ENCODE measurements at regions not wholly inside any gene's neighbourhood (a gene's known extent, or its start where the extent isn't known, plus 50 kb on each side); places are given as distances from the start of the nearest gene placed in this dataset.

- no peak for DNase-seq
Measured at GRCh38 chr15:26374806-26375205, 398.1 kb downstream of the GABRB3 start.

- no peak for DNase-seq
Measured at GRCh38 chr15:26372706-26373105, 400.2 kb downstream of the GABRB3 start.

- no peak for DNase-seq
Measured at GRCh38 chr15:26365077-26365476, 407.8 kb downstream of the GABRB3 start.

GRCh38 chr15:26359855-26360254, 413.0 kb downstream of the GABRB3 start:
- DNase-seq, result no peak

- no peak for DNase-seq
Measured at GRCh38 chr15:26358708-26359107, 414.2 kb downstream of the GABRB3 start.

- no peak for DNase-seq
Measured at GRCh38 chr15:26357653-26358052, 415.2 kb downstream of the GABRB3 start.

- DNase-seq, result no peak
Measured at GRCh38 chr15:26355472-26356074, 417.3 kb downstream of the GABRB3 start.

- no peak for DNase-seq
Measured at GRCh38 chr15:26352909-26353308, 420.0 kb downstream of the GABRB3 start.

- no peak for DNase-seq
Measured at GRCh38 chr15:26352406-26352805, 420.5 kb downstream of the GABRB3 start.

GRCh38 chr15:26325495-26325894, 447.4 kb downstream of the GABRB3 start:
- DNase-seq, result no peak

- no peak for DNase-seq
Measured at GRCh38 chr15:26323566-26323965, 449.3 kb downstream of the GABRB3 start.

GRCh38 chr15:26318689-26319088, 454.2 kb downstream of the GABRB3 start:
- DNase-seq, result no peak

- no peak for DNase-seq
Measured at GRCh38 chr15:26314577-26314976, 451.4 kb upstream of the ATP10A start.

GRCh38 chr15:26311710-26312236, 448.6 kb upstream of the ATP10A start:
- no peak for DNase-seq

- no peak for DNase-seq
Measured at GRCh38 chr15:26298659-26299170, 435.6 kb upstream of the ATP10A start.

- DNase-seq, result no peak
Measured at GRCh38 chr15:26298010-26298658, 435.0 kb upstream of the ATP10A start.

- DNase-seq, result no peak
Measured at GRCh38 chr15:26295336-26296085, 432.4 kb upstream of the ATP10A start.

GRCh38 chr15:26294059-26294689, 431.0 kb upstream of the ATP10A start:
- no peak for DNase-seq

- no peak for DNase-seq
Measured at GRCh38 chr15:26287381-26287780, 424.3 kb upstream of the ATP10A start.

GRCh38 chr15:26280281-26280680, 417.2 kb upstream of the ATP10A start:
- no peak for DNase-seq

GRCh38 chr15:26261966-26262365, 398.8 kb upstream of the ATP10A start:
- DNase-seq, result no peak

- DNase-seq, result no peak
Measured at GRCh38 chr15:26261413-26261812, 398.3 kb upstream of the ATP10A start.

- DNase-seq, result no peak
Measured at GRCh38 chr15:26260517-26261133, 397.5 kb upstream of the ATP10A start.
